Uterus (tissue), 2 donors: ENCODE measurements at regions not wholly inside any gene's neighbourhood (a gene's known extent, or its start where the extent isn't known, plus 50 kb on each side); places are given as distances from the start of the nearest gene placed in this dataset.

Experiments
- CTCF ChIP-seq, 4 experiments: fragments of 200-600 bp in 2 of 4; fragments of 450-650 bp in 2 of 4; sonication (generic) in 2 of 4; IDR thresholded peaks; one replicate each; pipeline ENCODE4 v1.5.1; 2016 to 2019; ENCODE audit warnings: antibody characterized with exemption in 4 of 4, mild to moderate bottlenecking in 2 of 4, moderate library complexity in 1 of 4
- POLR2A ChIP-seq, 2 donors: fragments of 450-650 bp; IDR thresholded peaks; one replicate each; pipeline ENCODE4 v1.6.1; 2016; ENCODE audit warnings: antibody characterized with exemption in 2 of 2, mild to moderate bottlenecking in 1 of 2, moderate library complexity in 1 of 2

GRCh38 chr2:215736653-215737290, 276.6 kb downstream of the MREG start:
- TF ChIP-seq CTCF (IDR thresholded peaks at IDR 0.05) (peak in 2 of 4 experiments; percentile 16 to 32), POLR2A (IDR thresholded peaks at IDR 0.05) (no peak)
